ENCODE measurements at regions not wholly inside any gene's neighbourhood (a gene's known extent, or its start where the extent isn't known, plus 50 kb on each side); places are given as distances from the start of the nearest gene placed in this dataset.

- no peak for DNase-seq
Observed at GRCh38 chr5:143554918-143555477, 151.5 kb upstream of the NR3C1 start.

DNA sequence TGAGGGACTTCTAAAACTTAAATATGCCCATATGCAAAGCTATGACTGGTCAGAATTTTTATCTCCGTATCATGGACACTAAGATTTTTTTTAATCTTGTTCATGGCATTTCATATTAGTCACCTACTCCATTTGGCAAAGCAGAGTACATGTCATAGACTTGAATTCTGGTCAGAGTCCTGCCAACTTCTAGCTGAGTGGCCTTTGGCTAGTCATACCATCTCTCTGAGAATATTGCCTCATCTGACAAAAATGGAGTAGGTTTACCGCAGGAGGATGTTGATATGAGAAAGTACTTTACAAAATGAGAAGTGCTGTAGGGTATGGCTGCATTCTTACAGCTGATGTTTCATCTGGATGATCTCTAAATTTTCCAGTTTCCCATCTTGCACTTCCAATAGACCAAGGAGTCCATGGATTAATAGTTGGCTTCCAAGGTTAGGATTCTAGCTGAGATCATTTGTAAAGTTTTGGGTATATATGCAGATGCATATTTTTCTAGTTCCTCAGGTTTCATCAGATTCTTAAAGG is 150.8 kb upstream of the NR3C1 start:
- no peak for DNase-seq

- no peak for DNase-seq
Observed at GRCh38 chr5:143552680-143553079, 149.2 kb upstream of the NR3C1 start.

DNA sequence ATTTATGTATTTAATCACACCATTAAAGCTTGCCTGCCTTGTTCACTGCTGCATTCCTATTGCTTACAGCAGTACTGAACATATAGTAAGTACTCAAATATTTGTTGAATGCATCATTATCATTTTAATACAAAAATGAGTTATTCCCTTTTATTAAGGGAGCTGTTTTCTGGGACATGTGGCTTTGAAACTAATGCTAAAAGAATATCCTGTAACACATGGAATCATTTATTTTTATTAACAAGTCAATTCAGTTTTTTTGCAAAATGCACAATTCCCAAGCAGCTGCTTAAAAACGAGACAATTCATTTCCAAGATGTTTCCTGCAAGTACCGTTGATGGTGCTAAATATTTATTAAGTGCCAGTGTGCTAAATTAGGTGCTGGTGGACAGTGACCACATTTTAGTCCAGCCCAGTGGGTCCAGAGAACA is 148.3 kb upstream of the NR3C1 start:
- no peak for DNase-seq

- DNase-seq: no peak
Observed at GRCh38 chr5:143550986-143551630, 147.6 kb upstream of the NR3C1 start.

GRCh38 chr5:143547342-143547741 is 143.9 kb upstream of the NR3C1 start:
- DNase-seq: no peak

- no peak for DNase-seq
Observed at GRCh38 chr5:143546394-143546793, 142.9 kb upstream of the NR3C1 start.

DNA sequence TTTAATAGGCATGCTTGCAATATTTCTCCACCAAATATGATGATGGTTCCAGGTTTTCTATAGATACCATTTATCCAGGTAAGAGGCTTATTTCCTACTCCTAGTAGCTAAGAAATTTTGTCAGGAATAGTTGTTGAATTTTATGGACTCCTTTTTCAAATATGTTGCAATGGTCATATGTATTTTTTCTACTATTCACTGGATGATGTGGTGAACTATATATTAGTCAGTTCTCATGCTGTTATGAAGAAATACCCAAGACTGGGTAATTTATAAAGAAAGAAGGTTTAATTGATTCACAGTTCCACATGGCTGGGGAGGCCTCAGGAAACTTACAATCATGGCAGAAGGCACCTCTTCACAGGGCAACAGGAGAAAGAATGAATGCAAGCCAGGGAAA is 141.1 kb upstream of the NR3C1 start:
- no peak for DNase-seq

DNA sequence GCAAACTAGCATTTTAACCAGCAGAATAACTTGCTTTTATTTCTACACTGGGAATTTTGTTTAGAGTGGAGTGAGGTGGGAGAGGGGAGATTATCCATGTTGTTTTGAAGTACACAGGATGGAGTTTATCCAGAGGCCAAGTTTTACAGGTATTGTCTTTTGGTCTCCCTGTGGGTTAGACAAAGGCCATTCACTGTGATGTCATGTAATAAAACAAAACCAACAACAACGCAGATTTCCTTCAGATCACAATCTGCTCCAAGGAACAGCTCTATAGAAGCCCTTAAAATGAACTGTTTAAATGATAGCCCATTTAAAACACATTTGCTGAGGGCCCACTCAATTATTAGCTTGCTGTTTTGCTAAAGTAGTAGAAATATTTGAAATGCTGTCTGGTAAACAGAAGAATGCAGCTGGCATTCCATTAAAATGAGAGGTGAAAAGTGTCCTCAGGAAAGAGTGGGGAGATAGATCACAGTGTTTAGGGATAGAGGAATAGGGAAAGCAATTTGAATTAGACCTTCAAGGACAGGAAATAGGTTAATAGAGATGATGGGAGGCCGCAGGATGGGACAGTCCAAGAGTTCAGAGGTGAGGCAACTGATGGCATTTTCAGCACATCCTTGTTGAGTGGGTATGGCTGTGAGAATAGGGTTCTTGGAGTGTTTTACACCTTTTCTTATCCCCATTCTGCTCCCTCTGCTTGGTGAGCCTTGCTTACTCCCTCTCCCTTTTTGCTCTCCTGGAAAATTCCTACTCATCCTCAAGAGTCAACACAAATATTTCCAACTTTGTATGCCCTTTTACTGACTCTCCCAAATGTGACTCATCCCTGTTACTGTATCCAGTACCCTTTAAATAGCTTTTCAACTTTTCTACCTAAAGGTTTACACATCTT is 140.1 kb upstream of the NR3C1 start:
- no peak for DNase-seq

GRCh38 chr5:143542798-143543144 is 139.3 kb upstream of the NR3C1 start:
- DNase-seq: no peak

GRCh38 chr5:143541943-143542797 is 138.7 kb upstream of the NR3C1 start:
- no peak for DNase-seq

- DNase-seq: no peak
Observed at GRCh38 chr5:143539742-143540141, 136.3 kb upstream of the NR3C1 start.

DNA sequence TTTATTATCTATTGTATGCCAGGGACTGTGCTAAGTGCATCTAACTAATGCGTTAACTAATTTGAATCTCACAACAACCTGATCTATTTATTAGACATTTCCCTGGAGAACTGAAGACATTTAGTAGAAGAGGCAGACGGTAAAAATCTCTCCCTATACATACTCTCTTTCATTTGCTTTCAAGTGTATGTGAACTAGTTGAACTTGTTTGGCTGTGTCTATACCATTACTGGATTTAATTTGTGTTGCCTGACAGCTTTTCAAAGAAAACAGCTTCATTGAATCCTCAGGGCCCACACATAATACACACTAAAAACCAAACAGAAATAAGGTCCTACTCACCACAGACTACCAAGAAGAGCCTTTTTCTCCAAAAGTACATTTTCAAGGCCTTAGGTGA is 133.6 kb upstream of the NR3C1 start:
- no peak for DNase-seq

DNA sequence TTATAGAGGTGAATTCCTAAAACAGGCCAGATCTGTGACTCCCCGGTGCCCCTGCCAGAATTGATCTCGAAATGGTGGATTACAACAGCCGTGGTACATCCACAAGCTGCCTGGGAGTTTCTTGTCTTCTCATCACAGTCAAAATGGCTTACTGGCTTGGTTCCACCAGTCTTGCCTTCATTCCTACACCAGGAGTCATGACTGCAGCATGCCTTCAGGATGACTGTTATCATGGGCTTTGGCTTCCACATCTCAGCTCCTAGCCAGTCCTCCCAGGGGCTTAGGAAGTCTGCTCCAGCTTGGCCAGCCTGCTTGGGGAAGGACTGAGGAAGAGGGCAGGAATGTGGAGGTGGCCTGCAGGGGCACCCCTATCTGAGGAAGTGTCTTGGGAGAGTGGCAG is 132.9 kb upstream of the NR3C1 start:
- DNase-seq: no peak

GRCh38 chr5:143534761-143535154 is 131.3 kb upstream of the NR3C1 start:
- no peak for DNase-seq

DNA sequence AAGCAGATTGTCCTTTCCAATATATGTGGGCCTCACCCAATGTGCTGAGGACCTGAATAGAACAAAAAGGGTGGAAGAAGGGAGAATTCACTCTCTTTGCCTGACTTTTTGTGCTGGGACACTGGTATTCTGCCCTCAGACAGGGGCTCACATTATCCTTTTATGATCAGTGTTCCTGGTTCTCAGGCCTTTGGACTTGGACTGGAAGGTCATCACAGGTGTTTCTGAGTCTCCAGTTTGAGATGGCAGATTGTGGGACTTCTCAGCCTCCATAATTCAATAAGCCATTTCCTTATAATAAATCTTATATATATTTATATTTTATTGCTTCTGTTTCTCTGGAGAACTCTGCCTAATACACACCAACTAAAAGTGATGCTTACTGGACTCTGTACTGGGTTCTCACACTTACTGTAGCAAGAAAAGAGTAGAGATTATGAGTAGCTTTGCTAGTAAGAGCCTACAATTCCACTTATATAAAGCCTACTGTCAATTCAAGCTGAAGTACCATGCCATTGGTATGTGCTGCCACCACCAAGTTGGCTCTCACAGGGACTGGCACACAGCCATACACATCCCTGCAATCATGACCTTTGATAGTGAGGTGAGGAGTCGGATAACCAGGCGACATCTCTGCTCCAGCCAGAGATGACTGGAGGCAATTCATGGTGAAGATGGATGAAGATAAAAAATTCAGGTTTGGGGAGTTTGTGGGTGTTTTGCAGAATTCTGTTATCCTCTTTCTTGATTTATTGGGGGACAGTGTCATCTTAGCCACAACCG is 130.7 kb upstream of the NR3C1 start:
- no peak for DNase-seq

DNA sequence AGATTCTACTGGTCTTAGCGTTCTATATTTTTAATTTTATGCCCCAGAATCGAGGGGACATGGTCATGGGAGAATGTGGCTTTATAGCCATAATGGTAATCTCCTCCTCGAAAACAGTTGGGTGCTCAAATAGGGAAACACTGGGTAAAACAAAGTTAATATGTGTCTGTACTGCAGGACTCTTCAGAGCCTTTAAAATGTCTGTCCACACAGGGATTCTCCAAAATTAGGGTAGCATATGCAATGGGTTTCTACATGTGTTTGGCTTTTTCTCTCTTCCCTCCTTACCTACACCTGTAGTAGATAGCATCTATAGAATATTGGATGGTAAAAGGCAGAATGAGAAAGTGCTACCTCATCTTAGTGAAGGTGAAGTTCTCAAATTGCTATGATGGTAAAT is 130.0 kb upstream of the NR3C1 start:
- DNase-seq: no peak

- DNase-seq: no peak
Observed at GRCh38 chr5:143527808-143528207, 124.3 kb upstream of the NR3C1 start.

DNA sequence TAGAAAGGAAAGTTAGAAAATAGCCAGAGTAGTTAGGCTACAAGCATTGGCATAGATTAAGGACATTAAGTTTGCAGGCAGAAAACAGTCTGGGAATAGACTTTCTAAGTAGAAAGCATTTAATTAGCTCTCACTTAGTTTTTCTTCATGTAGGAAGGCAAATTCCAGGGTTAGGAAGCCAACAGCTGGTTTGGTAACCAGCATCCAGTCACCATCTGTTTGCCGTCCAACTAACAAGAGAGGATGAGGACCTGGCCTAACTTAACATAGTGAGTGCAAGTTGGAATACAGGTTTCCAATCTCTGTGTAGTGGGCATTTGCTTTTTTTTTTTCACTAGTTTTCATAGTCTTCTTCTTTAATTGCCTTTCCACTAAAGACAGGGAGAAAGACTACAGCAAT is 121.7 kb upstream of the NR3C1 start:
- no peak for DNase-seq

DNA sequence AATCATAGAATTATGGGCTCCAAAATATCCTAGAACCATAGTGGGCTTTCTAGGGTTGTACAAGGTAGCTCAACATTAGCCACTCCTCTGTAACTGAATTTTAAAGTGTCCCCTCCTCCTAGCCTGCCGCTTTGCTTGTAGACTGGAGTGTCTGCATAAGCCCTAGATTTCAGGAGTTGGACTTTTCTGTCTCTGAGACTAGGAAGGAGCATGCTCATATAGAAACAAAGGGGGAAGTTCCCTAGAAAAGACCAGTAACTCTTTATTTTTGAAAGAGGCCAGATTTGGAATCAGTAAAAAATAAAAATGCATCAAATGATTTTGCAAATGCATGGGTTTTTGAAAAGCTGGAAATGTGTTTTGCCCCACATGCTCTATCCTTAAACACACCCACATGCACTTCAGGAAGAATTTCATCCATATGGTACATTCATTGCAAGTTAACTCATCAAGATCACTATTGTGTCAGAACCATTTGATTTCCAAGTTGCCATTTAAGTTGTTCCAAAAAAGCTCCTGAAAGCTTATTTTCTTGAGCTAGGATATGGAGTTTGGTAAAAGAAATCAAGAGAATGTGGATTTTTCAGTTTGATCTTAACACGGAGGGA is 121.0 kb upstream of the NR3C1 start:
- DNase-seq: no peak

- no peak for DNase-seq
Observed at GRCh38 chr5:143521846-143522400, 118.4 kb upstream of the NR3C1 start.
